ENCODE measurements at regions not wholly inside any gene's neighbourhood (a gene's known extent, or its start where the extent isn't known, plus 50 kb on each side); places are given as distances from the start of the nearest gene placed in this dataset.

GRCh38 chr3:27610800-27611525, 111.2 kb downstream of the EOMES start (continued):
- TF ChIP-seq, protein P1, sequence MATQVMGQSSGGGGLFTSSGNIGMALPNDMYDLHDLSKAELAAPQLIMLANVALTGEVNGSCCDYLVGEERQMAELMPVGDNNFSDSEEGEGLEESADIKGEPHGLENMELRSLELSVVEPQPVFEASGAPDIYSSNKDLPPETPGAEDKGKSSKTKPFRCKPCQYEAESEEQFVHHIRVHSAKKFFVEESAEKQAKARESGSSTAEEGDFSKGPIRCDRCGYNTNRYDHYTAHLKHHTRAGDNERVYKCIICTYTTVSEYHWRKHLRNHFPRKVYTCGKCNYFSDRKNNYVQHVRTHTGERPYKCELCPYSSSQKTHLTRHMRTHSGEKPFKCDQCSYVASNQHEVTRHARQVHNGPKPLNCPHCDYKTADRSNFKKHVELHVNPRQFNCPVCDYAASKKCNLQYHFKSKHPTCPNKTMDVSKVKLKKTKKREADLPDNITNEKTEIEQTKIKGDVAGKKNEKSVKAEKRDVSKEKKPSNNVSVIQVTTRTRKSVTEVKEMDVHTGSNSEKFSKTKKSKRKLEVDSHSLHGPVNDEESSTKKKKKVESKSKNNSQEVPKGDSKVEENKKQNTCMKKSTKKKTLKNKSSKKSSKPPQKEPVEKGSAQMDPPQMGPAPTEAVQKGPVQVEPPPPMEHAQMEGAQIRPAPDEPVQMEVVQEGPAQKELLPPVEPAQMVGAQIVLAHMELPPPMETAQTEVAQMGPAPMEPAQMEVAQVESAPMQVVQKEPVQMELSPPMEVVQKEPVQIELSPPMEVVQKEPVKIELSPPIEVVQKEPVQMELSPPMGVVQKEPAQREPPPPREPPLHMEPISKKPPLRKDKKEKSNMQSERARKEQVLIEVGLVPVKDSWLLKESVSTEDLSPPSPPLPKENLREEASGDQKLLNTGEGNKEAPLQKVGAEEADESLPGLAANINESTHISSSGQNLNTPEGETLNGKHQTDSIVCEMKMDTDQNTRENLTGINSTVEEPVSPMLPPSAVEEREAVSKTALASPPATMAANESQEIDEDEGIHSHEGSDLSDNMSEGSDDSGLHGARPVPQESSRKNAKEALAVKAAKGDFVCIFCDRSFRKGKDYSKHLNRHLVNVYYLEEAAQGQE (IDR thresholded peaks at IDR 0.05; ENCODE audit: unreplicated experiment) = no peak
- TF ChIP-seq STAT1 (IDR thresholded peaks at IDR 0.05; ENCODE audit: unreplicated experiment) = no peak
- TF ChIP-seq JUNB (IDR thresholded peaks at IDR 0.05; ENCODE audit: unreplicated experiment) = no peak
- TF ChIP-seq EZH2phosphoT487 (IDR thresholded peaks at IDR 0.05; ENCODE audit: unreplicated experiment) = no peak
- TF ChIP-seq CTCF (conservative IDR thresholded peaks at IDR 0.05; ENCODE audit: low read depth in 2 of 2) = no peak
- no peak for TF ChIP-seq POLR2AphosphoS5 (IDR thresholded peaks at IDR 0.05; ENCODE audit: low read depth)
- no peak for TF ChIP-seq CREB1 (CRISPR knock-in tag; IDR thresholded peaks at IDR 0.05; ENCODE audit: low read depth)
- no peak for TF ChIP-seq ZNF114 (CRISPR knock-in tag; IDR thresholded peaks at IDR 0.05)

DNA sequence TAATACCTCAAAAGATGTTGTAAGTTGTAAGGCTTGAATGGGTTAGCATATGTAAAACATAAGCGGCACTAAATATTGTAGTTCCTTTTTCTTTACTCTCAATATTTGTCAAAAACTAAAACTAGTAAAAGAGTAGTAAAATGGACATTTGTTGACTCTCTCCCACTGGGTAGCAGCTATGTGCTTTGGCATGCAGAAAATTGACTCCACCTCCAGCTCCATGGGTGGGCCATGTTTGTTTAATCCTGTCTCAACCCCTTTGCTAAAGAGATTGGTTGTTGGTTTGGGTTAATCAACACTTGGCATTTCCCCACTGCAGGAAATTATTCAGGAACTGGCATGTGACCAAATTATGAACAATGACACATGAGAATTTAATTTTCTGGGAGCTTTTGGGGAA, 114.8 kb downstream of the EOMES start:
- Histone ChIP-seq H4K20me1 (replicated peaks; ENCODE audit: insufficient read depth) (no peaks in the 10 kb centered on the region), H3K27ac (ENCODE audit: low read depth) (no peak overlapping the region), H3K4me2 (no peak overlapping the region), H3K79me2 (replicated peaks; ENCODE audit: insufficient read depth) (no peaks in the 10 kb centered on the region), H3K9me2 (ENCODE audit: insufficient read depth) (peaks cover 8% of the 10 kb centered on the region; the same call in 1 of the 2 replicates), H3K27me3 (ENCODE audit: insufficient read depth) (no peaks in the 10 kb centered on the region), H3K4me3 (no peak overlapping the region), H3F3A (replicated peaks; ENCODE audit: low read depth) (no peaks in the 10 kb centered on the region), H3K4me1 (ENCODE audit: insufficient read depth) (no peaks in the 10 kb centered on the region), H3K36me3 (ENCODE audit: insufficient read depth) (no peaks in the 10 kb centered on the region), H2AFZ (no peak overlapping the region)
- Mint-ChIP-seq H3K36me3 (ENCODE audit: low read depth) (peaks cover under 1% of the 10 kb centered on the region; the same call in 1 of the 3 replicates), H3K27ac (no peak overlapping the region), H3K4me3 (no peak overlapping the region), H3K9me3 (peaks cover 14% of the 10 kb centered on the region), H3K27me3 (ENCODE audit: insufficient read depth, low read depth, poor library complexity) (peaks cover 1% of the 10 kb centered on the region), H3K4me1 (peaks cover 6% of the 10 kb centered on the region; the same call in 1 of the 3 replicates)
- DNase-seq (ENCODE audit: low spot score) (peak; percentile 40), ATAC-seq (peak; percentile 41; the same call in 2 of the 3 replicates)
- no peak for TF ChIP-seq STAT1 (IDR thresholded peaks at IDR 0.05; ENCODE audit: unreplicated experiment)
- TF ChIP-seq JUNB (IDR thresholded peaks at IDR 0.05; ENCODE audit: unreplicated experiment) = no peak
- TF ChIP-seq ZNF462 (CRISPR knock-in tag; IDR thresholded peaks at IDR 0.05) = no peak
- TF ChIP-seq POLR2AphosphoS5 (IDR thresholded peaks at IDR 0.05; ENCODE audit: low read depth) = no peak
- no peak for TF ChIP-seq EZH2 (IDR thresholded peaks at IDR 0.05; ENCODE audit: low read depth, unreplicated experiment)
- no peak for TF ChIP-seq CTCF (conservative IDR thresholded peaks at IDR 0.05; ENCODE audit: low read depth in 2 of 2)

Measured in GM23338 (cell line).